Liver (tissue), 2 donors: ENCODE measurements at regions not wholly inside any gene's neighbourhood (a gene's known extent, or its start where the extent isn't known, plus 50 kb on each side); places are given as distances from the start of the nearest gene placed in this dataset.

Source experiments
- CTCF ChIP-seq: fragments of 150-350 bp; IDR thresholded peaks from 2 replicates; pipeline ENCODE4 v1.5.1; 2017; ENCODE audit warnings: improper control_type of control experiment, low read depth, low read length; ENCODE audit not compliant: missing input control
- REST ChIP-seq: IDR thresholded peaks from 2 replicates; pipeline ENCODE4 v1.6.1; 2016; ENCODE audit warnings: antibody characterized with exemption, mild to moderate bottlenecking
- donor health status: healthy.

- TF ChIP-seq CTCF (no peak), REST (no peak)
Observed at GRCh38 chr1:82323144-82323841, 522.6 kb downstream of the ADGRL2 start.
